Non-pigmented ciliary epithelial cell (primary cell): ENCODE measurements at regions not wholly inside any gene's neighbourhood (a gene's known extent, or its start where the extent isn't known, plus 50 kb on each side); places are given as distances from the start of the nearest gene placed in this dataset.

Experiments used
- DNase-seq: peaks from one replicate; pipeline ENCODE4 v3.0.0-alpha.2; 2010; ENCODE audit warnings: low read depth

GRCh38 chr6:24026050-24026449, 100.0 kb upstream of the NRSN1 start:
- DNase-seq = no peak

GRCh38 chr6:24031496-24031895, 94.5 kb upstream of the NRSN1 start:
- DNase-seq = no peak

GRCh38 chr6:24032896-24033688, 92.9 kb upstream of the NRSN1 start:
- DNase-seq = no peak

- DNase-seq = no peak
Observed at GRCh38 chr6:24043848-24044247, 82.2 kb upstream of the NRSN1 start.

GRCh38 chr6:24051942-24052589, 73.9 kb upstream of the NRSN1 start:
- no peak for DNase-seq

GRCh38 chr6:24052590-24052961, 73.4 kb upstream of the NRSN1 start:
- no peak for DNase-seq

GRCh38 chr6:24053057-24053456, 73.0 kb upstream of the NRSN1 start:
- no peak for DNase-seq

GRCh38 chr6:24054388-24054787, 71.6 kb upstream of the NRSN1 start:
- no peak for DNase-seq

GRCh38 chr6:24056567-24056966, 69.4 kb upstream of the NRSN1 start:
- no peak for DNase-seq

- no peak for DNase-seq
Observed at GRCh38 chr6:24057030-24057429, 69.0 kb upstream of the NRSN1 start.

GRCh38 chr6:24060982-24061754, 64.8 kb upstream of the NRSN1 start:
- no peak for DNase-seq

GRCh38 chr6:24064106-24064505, 61.9 kb upstream of the NRSN1 start:
- no peak for DNase-seq

- no peak for DNase-seq
Observed at GRCh38 chr6:24064832-24065231, 61.2 kb upstream of the NRSN1 start.

GRCh38 chr6:24069526-24069925, 56.5 kb upstream of the NRSN1 start:
- no peak for DNase-seq

GRCh38 chr6:24072038-24072746, 53.8 kb upstream of the NRSN1 start:
- no peak for DNase-seq

GRCh38 chr6:24076011-24076410, 50.0 kb upstream of the NRSN1 start:
- no peak for DNase-seq
